ENCODE measurements at regions not wholly inside any gene's neighbourhood (a gene's known extent, or its start where the extent isn't known, plus 50 kb on each side); places are given as distances from the start of the nearest gene placed in this dataset.

DNA sequence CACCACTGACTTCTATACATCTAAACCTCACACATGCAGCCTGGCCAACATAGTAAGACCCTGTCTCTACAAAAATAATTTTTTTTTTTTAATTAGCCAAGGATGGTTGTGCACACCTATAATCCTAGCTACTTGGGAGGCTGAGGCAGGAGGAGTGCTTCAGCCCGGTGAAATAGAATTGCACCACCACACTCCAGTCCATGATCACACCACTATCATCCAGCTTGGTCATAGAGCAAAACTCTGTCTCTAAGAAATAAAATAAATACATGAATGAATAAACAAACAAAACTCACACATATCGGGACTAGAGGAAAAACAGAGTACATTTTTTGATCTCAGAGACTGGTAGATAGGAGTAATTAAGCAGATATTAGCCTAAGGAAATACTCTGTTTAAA is 66.6 kb upstream of the PDE5A start (continued):
- TF ChIP-seq, protein P1, sequence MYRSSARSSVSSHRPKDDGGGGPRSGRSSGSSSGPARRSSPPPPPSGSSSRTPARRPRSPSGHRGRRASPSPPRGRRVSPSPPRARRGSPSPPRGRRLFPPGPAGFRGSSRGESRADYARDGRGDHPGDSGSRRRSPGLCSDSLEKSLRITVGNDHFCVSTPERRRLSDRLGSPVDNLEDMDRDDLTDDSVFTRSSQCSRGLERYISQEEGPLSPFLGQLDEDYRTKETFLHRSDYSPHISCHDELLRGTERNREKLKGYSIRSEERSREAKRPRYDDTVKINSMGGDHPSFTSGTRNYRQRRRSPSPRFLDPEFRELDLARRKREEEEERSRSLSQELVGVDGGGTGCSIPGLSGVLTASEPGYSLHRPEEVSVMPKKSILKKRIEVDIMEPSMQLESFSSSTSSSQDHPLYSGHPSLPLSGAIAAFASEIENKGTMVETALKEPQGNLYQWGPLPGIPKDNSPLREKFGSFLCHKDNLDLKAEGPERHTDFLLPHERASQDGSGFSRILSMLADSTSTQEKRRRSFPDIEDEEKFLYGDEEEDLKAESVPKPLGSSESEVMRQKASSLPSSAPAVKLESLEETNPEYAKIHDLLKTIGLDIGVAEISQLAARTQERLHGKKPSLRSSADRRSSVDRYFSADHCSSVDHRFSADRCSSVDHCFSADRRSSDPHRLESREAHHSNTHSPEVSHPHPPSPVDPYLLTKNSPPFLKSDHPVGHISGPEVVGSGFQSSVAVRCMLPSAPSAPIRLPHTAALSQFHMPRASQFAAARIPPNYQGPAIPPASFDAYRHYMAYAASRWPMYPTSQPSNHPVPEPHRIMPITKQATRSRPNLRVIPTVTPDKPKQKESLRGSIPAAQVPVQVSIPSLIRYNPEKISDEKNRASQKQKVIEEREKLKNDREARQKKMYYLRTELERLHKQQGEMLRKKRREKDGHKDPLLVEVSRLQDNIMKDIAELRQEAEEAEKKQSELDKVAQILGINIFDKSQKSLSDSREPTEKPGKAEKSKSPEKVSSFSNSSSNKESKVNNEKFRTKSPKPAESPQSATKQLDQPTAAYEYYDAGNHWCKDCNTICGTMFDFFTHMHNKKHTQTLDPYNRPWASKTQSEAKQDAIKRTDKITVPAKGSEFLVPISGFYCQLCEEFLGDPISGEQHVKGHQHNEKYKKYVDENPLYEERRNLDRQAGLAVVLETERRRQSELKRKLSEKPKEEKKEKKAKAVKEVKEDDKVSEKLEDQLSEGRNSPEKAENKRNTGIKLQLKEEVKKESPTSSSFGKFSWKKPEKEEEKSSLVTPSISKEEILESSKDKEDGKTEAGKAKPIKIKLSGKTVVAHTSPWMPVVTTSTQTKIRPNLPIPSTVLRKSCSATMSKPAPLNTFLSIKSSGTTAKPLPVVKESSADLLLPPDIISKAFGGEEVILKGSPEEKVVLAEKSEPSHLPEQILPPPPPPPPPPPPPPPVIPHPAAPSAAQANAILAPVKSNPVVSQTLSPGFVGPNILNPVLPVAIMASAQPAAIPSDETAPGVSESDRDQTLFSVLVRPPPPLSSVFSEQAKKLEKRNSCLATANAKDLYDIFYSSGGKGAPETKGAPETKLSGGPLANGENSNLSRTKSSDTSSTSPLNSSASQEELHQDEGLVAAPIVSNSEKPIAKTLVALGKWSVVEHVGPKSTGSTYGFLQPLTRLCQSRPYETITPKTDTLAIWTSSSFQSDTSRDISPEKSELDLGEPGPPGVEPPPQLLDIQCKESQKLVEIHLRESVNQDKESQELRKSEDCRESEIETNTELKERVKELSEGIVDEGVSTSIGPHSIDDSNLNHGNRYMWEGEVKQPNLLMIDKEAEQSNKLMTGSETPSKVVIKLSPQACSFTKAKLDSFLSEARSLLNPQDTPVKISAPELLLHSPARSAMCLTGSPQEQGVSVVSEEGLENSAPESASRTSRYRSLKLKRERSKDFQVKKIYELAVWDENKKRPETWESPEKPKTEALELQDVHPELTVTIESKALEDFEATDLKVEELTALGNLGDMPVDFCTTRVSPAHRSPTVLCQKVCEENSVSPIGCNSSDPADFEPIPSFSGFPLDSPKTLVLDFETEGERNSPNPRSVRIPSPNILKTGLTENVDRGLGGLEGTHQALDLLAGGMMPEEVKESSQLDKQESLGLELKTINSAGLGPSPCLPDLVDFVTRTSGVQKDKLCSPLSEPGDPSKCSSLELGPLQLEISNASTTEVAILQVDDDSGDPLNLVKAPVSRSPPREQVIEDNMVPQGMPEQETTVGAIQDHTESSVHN (IDR thresholded peaks at IDR 0.05; ENCODE audit: borderline replicate concordance in 1 of 2, low read depth in 1 of 2), result no peak
- TF ChIP-seq, protein P2, sequence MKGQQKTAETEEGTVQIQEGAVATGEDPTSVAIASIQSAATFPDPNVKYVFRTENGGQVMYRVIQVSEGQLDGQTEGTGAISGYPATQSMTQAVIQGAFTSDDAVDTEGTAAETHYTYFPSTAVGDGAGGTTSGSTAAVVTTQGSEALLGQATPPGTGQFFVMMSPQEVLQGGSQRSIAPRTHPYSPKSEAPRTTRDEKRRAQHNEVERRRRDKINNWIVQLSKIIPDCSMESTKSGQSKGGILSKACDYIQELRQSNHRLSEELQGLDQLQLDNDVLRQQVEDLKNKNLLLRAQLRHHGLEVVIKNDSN (CRISPR knock-in tag; IDR thresholded peaks at IDR 0.05), result no peak
- no peak for TF ChIP-seq NFE2L1 (tag; IDR thresholded peaks at IDR 0.05; ENCODE audit: borderline replicate concordance, low read depth)

Measured in K562 (cell line).